ENCODE measurements at regions not wholly inside any gene's neighbourhood (a gene's known extent, or its start where the extent isn't known, plus 50 kb on each side); places are given as distances from the start of the nearest gene placed in this dataset.

GRCh38 chr5:121151534-121151933 lies 687.4 kb downstream of the PRR16 start:
- WGBS, 2 donors (ENCODE audit: low coverage in 1 of 2): 92 to 97% methylated on average over 2 of the region's 2 CpGs
- ATAC-seq: no peak
- TF ChIP-seq POLR2AphosphoS5 (IDR thresholded peaks at IDR 0.05): no peak
- no peak for TF ChIP-seq POLR2A (IDR thresholded peaks at IDR 0.05)
- no peak for TF ChIP-seq EP300 (IDR thresholded peaks at IDR 0.05)
- TF ChIP-seq, protein P1, sequence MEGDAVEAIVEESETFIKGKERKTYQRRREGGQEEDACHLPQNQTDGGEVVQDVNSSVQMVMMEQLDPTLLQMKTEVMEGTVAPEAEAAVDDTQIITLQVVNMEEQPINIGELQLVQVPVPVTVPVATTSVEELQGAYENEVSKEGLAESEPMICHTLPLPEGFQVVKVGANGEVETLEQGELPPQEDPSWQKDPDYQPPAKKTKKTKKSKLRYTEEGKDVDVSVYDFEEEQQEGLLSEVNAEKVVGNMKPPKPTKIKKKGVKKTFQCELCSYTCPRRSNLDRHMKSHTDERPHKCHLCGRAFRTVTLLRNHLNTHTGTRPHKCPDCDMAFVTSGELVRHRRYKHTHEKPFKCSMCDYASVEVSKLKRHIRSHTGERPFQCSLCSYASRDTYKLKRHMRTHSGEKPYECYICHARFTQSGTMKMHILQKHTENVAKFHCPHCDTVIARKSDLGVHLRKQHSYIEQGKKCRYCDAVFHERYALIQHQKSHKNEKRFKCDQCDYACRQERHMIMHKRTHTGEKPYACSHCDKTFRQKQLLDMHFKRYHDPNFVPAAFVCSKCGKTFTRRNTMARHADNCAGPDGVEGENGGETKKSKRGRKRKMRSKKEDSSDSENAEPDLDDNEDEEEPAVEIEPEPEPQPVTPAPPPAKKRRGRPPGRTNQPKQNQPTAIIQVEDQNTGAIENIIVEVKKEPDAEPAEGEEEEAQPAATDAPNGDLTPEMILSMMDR (IDR thresholded peaks at IDR 0.05): no peak

GRCh38 chr5:121152411-121152810 lies 688.3 kb downstream of the PRR16 start:
- no peak overlapping the region for H3K4me3 ChIP-seq
- no peak for ATAC-seq
- no peaks in the 10 kb centered on the region for H3K4me1 ChIP-seq
- TF ChIP-seq, protein P1 (IDR thresholded peaks at IDR 0.05): no peak
- TF ChIP-seq POLR2A (IDR thresholded peaks at IDR 0.05): no peak
- TF ChIP-seq EP300 (IDR thresholded peaks at IDR 0.05): no peak
- no peaks in the 10 kb centered on the region for H3K36me3 ChIP-seq
- H3K27me3 ChIP-seq: no peaks in the 10 kb centered on the region
- no peaks in the 10 kb centered on the region for H3K9me3 ChIP-seq
- no peak overlapping the region for H3K27ac ChIP-seq

More at GRCh38 chr5:121151534-121151933, 687.4 kb downstream of the PRR16 start:
- H3K36me3 ChIP-seq: no peaks in the 10 kb centered on the region
- H3K9me3 ChIP-seq: no peaks in the 10 kb centered on the region
- H3K4me3 ChIP-seq: no peak overlapping the region
- H3K4me1 ChIP-seq: no peaks in the 10 kb centered on the region
- no peak overlapping the region for H3K27ac ChIP-seq
- H3K27me3 ChIP-seq: no peaks in the 10 kb centered on the region

GRCh38 chr5:121156565-121156964 lies 692.5 kb downstream of the PRR16 start:
- Histone ChIP-seq H3K27ac (no peak overlapping the region), H3K27me3 (no peaks in the 10 kb centered on the region), H3K36me3 (no peaks in the 10 kb centered on the region), H3K4me1 (no peaks in the 10 kb centered on the region), H3K4me3 (no peak overlapping the region), H3K9me3 (no peaks in the 10 kb centered on the region)
- TF ChIP-seq, protein P1 (IDR thresholded peaks at IDR 0.05): no peak
- TF ChIP-seq POLR2A (IDR thresholded peaks at IDR 0.05) (no peak), EP300 (IDR thresholded peaks at IDR 0.05) (no peak), POLR2AphosphoS5 (IDR thresholded peaks at IDR 0.05) (no peak)
- 75 to 80% methylated on average over 1 of the region's 1 CpG for WGBS, 2 donors (ENCODE audit: low coverage in 1 of 2)
- ATAC-seq: no peak

GRCh38 chr5:121158451-121158850 lies 693.2 kb upstream of the FTMT start:
- no peaks in the 10 kb centered on the region for H3K9me3 ChIP-seq
- ATAC-seq: no peak
- no peak overlapping the region for H3K27ac ChIP-seq
- TF ChIP-seq POLR2AphosphoS5 (IDR thresholded peaks at IDR 0.05): no peak
- TF ChIP-seq, protein P1 (IDR thresholded peaks at IDR 0.05): no peak
- no peak for TF ChIP-seq EP300 (IDR thresholded peaks at IDR 0.05)
- no peak for TF ChIP-seq POLR2A (IDR thresholded peaks at IDR 0.05)
- no peaks in the 10 kb centered on the region for H3K4me1 ChIP-seq
- H3K27me3 ChIP-seq: no peaks in the 10 kb centered on the region
- no peak overlapping the region for H3K4me3 ChIP-seq
- no peaks in the 10 kb centered on the region for H3K36me3 ChIP-seq

DNA sequence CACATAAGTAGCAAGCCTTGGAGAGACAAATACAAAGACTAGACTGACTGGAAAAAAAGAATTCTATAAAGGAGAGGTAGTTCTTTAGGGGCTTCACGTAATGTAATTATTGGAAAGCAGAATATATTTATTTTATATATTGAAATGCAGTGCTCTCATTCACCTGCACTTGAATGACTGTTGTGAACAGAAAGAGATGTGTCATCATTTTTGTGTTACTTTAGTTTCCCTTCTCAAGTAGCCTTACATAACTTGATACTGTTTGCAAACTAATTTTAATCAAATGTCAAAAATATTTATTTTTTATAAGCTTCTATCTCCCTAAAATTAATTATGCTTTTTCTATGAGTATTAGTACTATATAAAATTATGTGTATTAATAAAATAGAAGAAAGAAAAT lies 691.1 kb upstream of the FTMT start:
- Histone ChIP-seq H3K4me1 (no peaks in the 10 kb centered on the region), H3K9me3 (no peaks in the 10 kb centered on the region), H3K36me3 (no peaks in the 10 kb centered on the region), H3K27me3 (no peaks in the 10 kb centered on the region), H3K4me3 (no peak overlapping the region), H3K27ac (no peak overlapping the region)
- no peak for ATAC-seq
- TF ChIP-seq EP300 (IDR thresholded peaks at IDR 0.05) (no peak), POLR2A (IDR thresholded peaks at IDR 0.05) (no peak), POLR2AphosphoS5 (IDR thresholded peaks at IDR 0.05) (no peak)
- TF ChIP-seq, protein P1 (IDR thresholded peaks at IDR 0.05): no peak
- WGBS, 2 donors (ENCODE audit: low coverage in 1 of 2): 69 to 89% methylated on average over 1 of the region's 1 CpG
